ENCODE measurements at regions not wholly inside any gene's neighbourhood (a gene's known extent, or its start where the extent isn't known, plus 50 kb on each side); places are given as distances from the start of the nearest gene placed in this dataset.

GRCh38 chr1:106924360-106924759, 132.1 kb upstream of the PRMT6 start:
- Histone ChIP-seq H3K18ac (ENCODE audit: low read length) (no peak overlapping the region), H3K27ac (replicated peaks; ENCODE audit: low read length) (no peak overlapping the region), H3K23ac (ENCODE audit: low read depth, low read length, poor library complexity) (no peak overlapping the region), H3K4me1 (ENCODE audit: control insufficient read depth in 2 of 2, insufficient read depth in 1 of 2, low read depth in 1 of 2, low read length in 2 of 2) (peaks cover 1 to 5% of the 10 kb centered on the region in 2 donors), H2BK15ac (ENCODE audit: low read length) (no peak overlapping the region), H3K9me3 (replicated peaks in 1 of 2; ENCODE audit: control insufficient read depth in 2 of 2, insufficient read depth in 1 of 2, low read depth in 1 of 2, low read length in 2 of 2) (no peaks in the 10 kb centered on the region), H3K4ac (ENCODE audit: low read length) (no peak overlapping the region), H4K91ac (ENCODE audit: low read depth, low read length, poor library complexity) (no peak overlapping the region), H2AFZ (ENCODE audit: low read length) (peak overlapping the region; percentile 56), H3K79me1 (ENCODE audit: low read depth, low read length) (no peaks in the 10 kb centered on the region), H3K27me3 (ENCODE audit: control insufficient read depth in 3 of 3, insufficient read depth in 3 of 3, low read depth in 1 of 3, low read length in 3 of 3) (no peaks in the 10 kb centered on the region), H3K9ac (ENCODE audit: low read depth, low read length, poor library complexity) (no peak overlapping the region), H2BK5ac (ENCODE audit: low read length) (no peak overlapping the region), H2BK120ac (ENCODE audit: low read depth, low read length) (no peak overlapping the region), H3K14ac (ENCODE audit: low read length) (no peak overlapping the region), H3K4me2 (ENCODE audit: insufficient read depth, low read length, poor library complexity, severe bottlenecking) (no peak overlapping the region), H4K8ac (ENCODE audit: low read depth, low read length) (no peak overlapping the region), H3K4me3 (ENCODE audit: low read length in 2 of 2) (no peak overlapping the region), H2AK5ac (ENCODE audit: low read depth, low read length) (no peak overlapping the region), H2BK12ac (ENCODE audit: low read length) (no peak overlapping the region), H3K36me3 (replicated peaks in 1 of 2; ENCODE audit: control insufficient read depth in 2 of 2, insufficient read depth in 2 of 2, low read length in 2 of 2) (no peaks in the 10 kb centered on the region)
- peak; percentile 37 for DNase-seq (ENCODE audit: low spot score)
- no CpG with 5 or more reads among the region's 5 CpGs for WGBS, 2 donors (ENCODE audit: extremely low coverage in 2 of 2, insufficient read length in 2 of 2, insufficient replicate concordance in 1 of 2)

- no peak for DNase-seq (ENCODE audit: low spot score)
- no peak overlapping the region for H3K23ac ChIP-seq (ENCODE audit: low read depth, low read length, poor library complexity)
- H3K27ac ChIP-seq (replicated peaks; ENCODE audit: low read length): no peak overlapping the region
- H3K4me3 ChIP-seq (ENCODE audit: low read length in 2 of 2): no peak overlapping the region
- H2BK120ac ChIP-seq (ENCODE audit: low read depth, low read length): no peak overlapping the region
- no peak overlapping the region for H4K8ac ChIP-seq (ENCODE audit: low read depth, low read length)
- no peaks in the 10 kb centered on the region for H3K36me3 ChIP-seq (replicated peaks in 1 of 2; ENCODE audit: control insufficient read depth in 2 of 2, insufficient read depth in 2 of 2, low read length in 2 of 2)
- H3K9me3 ChIP-seq (replicated peaks in 1 of 2; ENCODE audit: control insufficient read depth in 2 of 2, insufficient read depth in 1 of 2, low read depth in 1 of 2, low read length in 2 of 2): no peaks in the 10 kb centered on the region
- no peak overlapping the region for H2BK12ac ChIP-seq (ENCODE audit: low read length)
- no peaks in the 10 kb centered on the region for H3K27me3 ChIP-seq (ENCODE audit: control insufficient read depth in 3 of 3, insufficient read depth in 3 of 3, low read depth in 1 of 3, low read length in 3 of 3)
- no peak overlapping the region for H3K4me2 ChIP-seq (ENCODE audit: insufficient read depth, low read length, poor library complexity, severe bottlenecking)
- peaks cover 1 to 5% of the 10 kb centered on the region in 2 donors for H3K4me1 ChIP-seq (ENCODE audit: control insufficient read depth in 2 of 2, insufficient read depth in 1 of 2, low read depth in 1 of 2, low read length in 2 of 2)
- H4K91ac ChIP-seq (ENCODE audit: low read depth, low read length, poor library complexity): no peak overlapping the region
- no peak overlapping the region for H2AK5ac ChIP-seq (ENCODE audit: low read depth, low read length)
- no peaks in the 10 kb centered on the region for H3K79me1 ChIP-seq (ENCODE audit: low read depth, low read length)
- no peak overlapping the region for H3K9ac ChIP-seq (ENCODE audit: low read depth, low read length, poor library complexity)
- no peak overlapping the region for H2BK15ac ChIP-seq (ENCODE audit: low read length)
- H3K18ac ChIP-seq (ENCODE audit: low read length): no peak overlapping the region
- H2BK5ac ChIP-seq (ENCODE audit: low read length): no peak overlapping the region
- no peak overlapping the region for H3K14ac ChIP-seq (ENCODE audit: low read length)
- no peak overlapping the region for H2AFZ ChIP-seq (ENCODE audit: low read length)
- H3K4ac ChIP-seq (ENCODE audit: low read length): no peak overlapping the region
These were observed 130.7 kb upstream of the PRMT6 start for GRCh38 chr1:106925750-106926149.

- Histone ChIP-seq H4K91ac (ENCODE audit: low read depth, low read length, poor library complexity) (no peak overlapping the region), H3K4ac (ENCODE audit: low read length) (no peak overlapping the region), H3K36me3 (replicated peaks in 1 of 2; ENCODE audit: control insufficient read depth in 2 of 2, insufficient read depth in 2 of 2, low read length in 2 of 2) (no peaks in the 10 kb centered on the region), H2BK12ac (ENCODE audit: low read length) (no peak overlapping the region), H3K27ac (replicated peaks; ENCODE audit: low read length) (no peak overlapping the region), H3K9me3 (replicated peaks in 1 of 2; ENCODE audit: control insufficient read depth in 2 of 2, insufficient read depth in 1 of 2, low read depth in 1 of 2, low read length in 2 of 2) (no peaks in the 10 kb centered on the region), H2BK120ac (ENCODE audit: low read depth, low read length) (no peak overlapping the region), H4K8ac (ENCODE audit: low read depth, low read length) (no peak overlapping the region), H2BK5ac (ENCODE audit: low read length) (no peak overlapping the region), H2BK15ac (ENCODE audit: low read length) (no peak overlapping the region), H3K79me1 (ENCODE audit: low read depth, low read length) (no peaks in the 10 kb centered on the region), H2AK5ac (ENCODE audit: low read depth, low read length) (no peak overlapping the region), H3K4me3 (ENCODE audit: low read length in 2 of 2) (no peak overlapping the region), H3K27me3 (ENCODE audit: control insufficient read depth in 3 of 3, insufficient read depth in 3 of 3, low read depth in 1 of 3, low read length in 3 of 3) (no peaks in the 10 kb centered on the region), H3K14ac (ENCODE audit: low read length) (no peak overlapping the region), H2AFZ (ENCODE audit: low read length) (peak overlapping the region; percentile 31), H3K4me1 (ENCODE audit: control insufficient read depth in 2 of 2, insufficient read depth in 1 of 2, low read depth in 1 of 2, low read length in 2 of 2) (peaks cover 1 to 5% of the 10 kb centered on the region in 2 donors), H3K4me2 (ENCODE audit: insufficient read depth, low read length, poor library complexity, severe bottlenecking) (no peak overlapping the region), H3K9ac (ENCODE audit: low read depth, low read length, poor library complexity) (no peak overlapping the region), H3K23ac (ENCODE audit: low read depth, low read length, poor library complexity) (no peak overlapping the region), H3K18ac (ENCODE audit: low read length) (no peak overlapping the region)
- no peak for DNase-seq (ENCODE audit: low spot score)
- no CpG with 5 or more reads among the region's 5 CpGs for WGBS, 2 donors (ENCODE audit: extremely low coverage in 2 of 2, insufficient read length in 2 of 2, insufficient replicate concordance in 1 of 2)
These were observed 129.5 kb upstream of the PRMT6 start for GRCh38 chr1:106926803-106927582.

GRCh38 chr1:106937104-106937503, 119.4 kb upstream of the PRMT6 start:
- Histone ChIP-seq H2BK15ac (ENCODE audit: low read length) (no peak overlapping the region), H3K79me1 (ENCODE audit: low read depth, low read length) (no peaks in the 10 kb centered on the region), H2BK12ac (ENCODE audit: low read length) (no peak overlapping the region), H2BK5ac (ENCODE audit: low read length) (no peak overlapping the region), H3K9me3 (replicated peaks in 1 of 2; ENCODE audit: control insufficient read depth in 2 of 2, insufficient read depth in 1 of 2, low read depth in 1 of 2, low read length in 2 of 2) (no peaks in the 10 kb centered on the region), H2BK120ac (ENCODE audit: low read depth, low read length) (no peak overlapping the region), H4K8ac (ENCODE audit: low read depth, low read length) (no peak overlapping the region), H2AFZ (ENCODE audit: low read length) (no peak overlapping the region), H3K4me3 (ENCODE audit: low read length in 2 of 2) (no peak overlapping the region), H3K4ac (ENCODE audit: low read length) (no peak overlapping the region), H3K27me3 (ENCODE audit: control insufficient read depth in 3 of 3, insufficient read depth in 3 of 3, low read depth in 1 of 3, low read length in 3 of 3) (no peaks in the 10 kb centered on the region), H3K4me2 (ENCODE audit: insufficient read depth, low read length, poor library complexity, severe bottlenecking) (no peak overlapping the region), H3K23ac (ENCODE audit: low read depth, low read length, poor library complexity) (no peak overlapping the region), H3K9ac (ENCODE audit: low read depth, low read length, poor library complexity) (no peak overlapping the region), H4K91ac (ENCODE audit: low read depth, low read length, poor library complexity) (no peak overlapping the region), H3K18ac (ENCODE audit: low read length) (no peak overlapping the region), H3K36me3 (replicated peaks in 1 of 2; ENCODE audit: control insufficient read depth in 2 of 2, insufficient read depth in 2 of 2, low read length in 2 of 2) (no peaks in the 10 kb centered on the region), H2AK5ac (ENCODE audit: low read depth, low read length) (no peak overlapping the region), H3K4me1 (ENCODE audit: control insufficient read depth in 2 of 2, insufficient read depth in 1 of 2, low read depth in 1 of 2, low read length in 2 of 2) (no peaks in the 10 kb centered on the region), H3K27ac (replicated peaks; ENCODE audit: low read length) (no peak overlapping the region), H3K14ac (ENCODE audit: low read length) (no peak overlapping the region)
- DNase-seq (ENCODE audit: low spot score): no peak
- WGBS, 2 donors (ENCODE audit: extremely low coverage in 2 of 2, insufficient read length in 2 of 2, insufficient replicate concordance in 1 of 2): no CpG with 5 or more reads among the region's 3 CpGs
